ENCODE measurements at regions not wholly inside any gene's neighbourhood (a gene's known extent, or its start where the extent isn't known, plus 50 kb on each side); places are given as distances from the start of the nearest gene placed in this dataset.

GRCh38 chr16:5451641-5452040, 354.0 kb upstream of the EEF2KMT start:
- WGBS, 2 donors, result 20 to 28% methylated on average over 7 of the region's 7 CpGs
- intact Hi-C loops (cut with DNase I), result no loop called here

DNA sequence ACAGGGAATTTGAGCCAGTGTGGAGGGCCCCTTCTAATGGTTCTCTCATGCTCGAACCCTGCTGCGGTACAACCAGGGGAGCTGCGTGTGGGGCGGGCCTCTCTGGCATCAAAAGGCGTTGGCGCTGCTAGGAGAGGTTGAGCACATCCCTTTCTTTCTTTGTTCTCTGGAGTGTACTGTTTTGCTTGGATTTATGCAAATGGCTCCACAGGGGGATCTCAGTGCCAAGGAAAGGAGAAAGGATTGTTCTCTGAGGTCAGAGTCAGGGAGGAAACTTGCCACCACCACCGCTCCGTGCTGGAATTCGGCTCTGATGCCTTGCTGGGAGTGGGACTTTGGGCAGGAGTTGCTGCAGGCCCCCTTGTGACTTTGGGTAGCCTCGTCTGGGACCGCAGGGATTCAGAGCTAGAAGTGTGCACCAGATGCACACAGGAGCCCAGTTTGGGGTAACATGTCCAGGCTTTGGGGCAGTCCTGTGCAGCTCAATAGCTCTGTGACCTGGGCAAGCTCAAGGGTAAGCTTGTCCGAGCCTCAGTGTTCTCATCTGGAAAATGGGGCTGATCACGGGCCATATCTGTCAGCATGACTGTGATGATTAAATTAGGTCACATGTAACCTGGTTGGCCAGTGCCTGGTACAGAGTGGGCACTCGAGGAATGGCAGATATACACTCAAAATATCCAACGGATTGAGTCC, 353.0 kb upstream of the EEF2KMT start:
- ATAC-seq, result no peak
- no peaks in the 10 kb centered on the region for H3K27me3 ChIP-seq
- no peaks in the 10 kb centered on the region for H3K36me3 ChIP-seq (replicated peaks in 1 of 2; ENCODE audit: insufficient read depth in 1 of 2, low read depth in 2 of 2)
- no peak overlapping the region for H3K27ac ChIP-seq
- no peaks in the 10 kb centered on the region for H3K9me3 ChIP-seq
- no peak overlapping the region for H3K4me3 ChIP-seq
- no peak for TF ChIP-seq POLR2A (IDR thresholded peaks at IDR 0.05)
- TF ChIP-seq CTCF (IDR thresholded peaks at IDR 0.05), result no peak
- intact Hi-C loops (cut with DNase I), result no loop called here
- no peak for DNase-seq
- WGBS, 2 donors, result 18 to 22% methylated on average over 10 to 15 of the region's 15 CpGs
- no peaks in the 10 kb centered on the region for H3K4me1 ChIP-seq

More at GRCh38 chr16:5451641-5452040, 354.0 kb upstream of the EEF2KMT start:
- TF ChIP-seq CTCF (IDR thresholded peaks at IDR 0.05), result no peak
- no peak for TF ChIP-seq POLR2A (IDR thresholded peaks at IDR 0.05)
- H3K27ac ChIP-seq, result no peak overlapping the region
- ATAC-seq, result no peak
- no peaks in the 10 kb centered on the region for H3K36me3 ChIP-seq (replicated peaks in 1 of 2; ENCODE audit: insufficient read depth in 1 of 2, low read depth in 2 of 2)
- no peaks in the 10 kb centered on the region for H3K27me3 ChIP-seq
- no peak for DNase-seq
- no peak overlapping the region for H3K4me3 ChIP-seq
- H3K4me1 ChIP-seq, result no peaks in the 10 kb centered on the region
- H3K9me3 ChIP-seq, result no peaks in the 10 kb centered on the region

DNA sequence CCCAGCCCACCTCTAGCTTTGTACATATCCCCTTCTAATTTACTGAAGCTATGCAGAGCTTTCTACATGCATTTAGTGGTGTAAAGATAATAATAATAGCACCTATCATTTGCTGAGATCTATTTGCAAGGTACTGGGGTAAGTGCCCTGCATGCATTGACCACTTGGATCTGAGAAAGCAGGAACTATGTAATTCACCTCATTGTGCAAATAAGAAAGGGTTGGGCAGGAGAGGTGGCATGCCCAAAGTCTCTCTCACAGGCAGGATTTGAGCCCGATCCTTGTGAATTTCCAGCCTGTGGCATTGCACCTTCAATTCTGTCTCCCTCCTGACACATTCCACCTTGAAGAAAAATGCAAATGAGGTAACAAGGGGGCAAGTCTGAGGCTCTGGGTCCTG, 352.3 kb upstream of the EEF2KMT start:
- no peak overlapping the region for H3K27ac ChIP-seq
- 42 to 47% methylated on average over 1 of the region's 1 CpG for WGBS, 2 donors
- DNase-seq (no peak), ATAC-seq (no peak)
- H3K36me3 ChIP-seq (replicated peaks in 1 of 2; ENCODE audit: insufficient read depth in 1 of 2, low read depth in 2 of 2), result no peaks in the 10 kb centered on the region
- H3K27me3 ChIP-seq, result no peaks in the 10 kb centered on the region
- no peaks in the 10 kb centered on the region for H3K9me3 ChIP-seq
- TF ChIP-seq POLR2A (IDR thresholded peaks at IDR 0.05) (no peak), CTCF (IDR thresholded peaks at IDR 0.05) (no peak)
- H3K4me3 ChIP-seq, result no peak overlapping the region
- intact Hi-C loops (cut with DNase I), result no loop called here
- H3K4me1 ChIP-seq, result no peaks in the 10 kb centered on the region

DNA sequence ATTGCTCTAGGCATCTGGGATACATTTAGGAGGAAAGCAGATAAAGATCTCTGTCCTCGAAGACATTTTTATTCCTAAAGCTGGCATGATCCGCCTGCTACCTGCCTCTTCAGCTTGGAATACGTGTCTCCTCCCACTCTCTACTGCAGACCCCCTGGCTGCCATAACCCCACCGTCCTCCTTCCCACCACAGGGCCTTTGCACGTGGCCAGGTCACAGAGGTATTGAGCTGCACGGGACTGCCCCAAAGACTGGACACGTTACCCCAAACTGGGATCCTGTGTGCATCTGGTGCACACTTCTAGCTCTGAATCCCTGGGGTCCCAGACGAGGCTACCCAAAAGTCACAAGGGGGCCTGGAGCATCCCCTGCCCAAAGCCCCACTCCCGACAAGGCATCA, 351.2 kb upstream of the EEF2KMT start:
- intact Hi-C loops (cut with DNase I), result no loop called here
- ATAC-seq (no peak), DNase-seq (no peak)
- Histone ChIP-seq H3K36me3 (replicated peaks in 1 of 2; ENCODE audit: insufficient read depth in 1 of 2, low read depth in 2 of 2) (no peaks in the 10 kb centered on the region), H3K4me1 (no peaks in the 10 kb centered on the region), H3K4me3 (no peak overlapping the region), H3K27ac (no peak overlapping the region), H3K27me3 (no peaks in the 10 kb centered on the region), H3K9me3 (no peaks in the 10 kb centered on the region)
- 59 to 66% methylated on average over 9 of the region's 9 CpGs for WGBS, 2 donors
- TF ChIP-seq POLR2A (IDR thresholded peaks at IDR 0.05) (no peak), CTCF (IDR thresholded peaks at IDR 0.05) (no peak)

GRCh38 chr16:5447734-5448133, 350.1 kb upstream of the EEF2KMT start:
- no peak for ATAC-seq

More at GRCh38 chr16:5447734-5448133, 350.1 kb upstream of the EEF2KMT start:
- H3K27me3 ChIP-seq, result no peaks in the 10 kb centered on the region
- no peaks in the 10 kb centered on the region for H3K9me3 ChIP-seq
- H3K4me3 ChIP-seq, result no peak overlapping the region
- no peak for DNase-seq
- no peaks in the 10 kb centered on the region for H3K4me1 ChIP-seq
- H3K27ac ChIP-seq, result no peak overlapping the region
- intact Hi-C loops (cut with DNase I), result no loop called here
- TF ChIP-seq POLR2A (IDR thresholded peaks at IDR 0.05), result no peak
- no peak for TF ChIP-seq CTCF (IDR thresholded peaks at IDR 0.05)
- WGBS, 2 donors, result 47 to 57% methylated on average over 4 of the region's 4 CpGs
- H3K36me3 ChIP-seq (replicated peaks in 1 of 2; ENCODE audit: insufficient read depth in 1 of 2, low read depth in 2 of 2), result no peaks in the 10 kb centered on the region
